AG08396 (cell line): ENCODE measurements at regions not wholly inside any gene's neighbourhood (a gene's known extent, or its start where the extent isn't known, plus 50 kb on each side); places are given as distances from the start of the nearest gene placed in this dataset.
"Not testable (repeated sequence)": the region's sequence is repeated elsewhere in the genome, so short reads cannot be mapped to it uniquely, and the experiment has no call there.

Experiments used
- DNase-seq: peaks from one replicate; pipeline ENCODE4 v3.0.0; 2012; ENCODE audit warnings: low spot score, mixed read lengths

DNA sequence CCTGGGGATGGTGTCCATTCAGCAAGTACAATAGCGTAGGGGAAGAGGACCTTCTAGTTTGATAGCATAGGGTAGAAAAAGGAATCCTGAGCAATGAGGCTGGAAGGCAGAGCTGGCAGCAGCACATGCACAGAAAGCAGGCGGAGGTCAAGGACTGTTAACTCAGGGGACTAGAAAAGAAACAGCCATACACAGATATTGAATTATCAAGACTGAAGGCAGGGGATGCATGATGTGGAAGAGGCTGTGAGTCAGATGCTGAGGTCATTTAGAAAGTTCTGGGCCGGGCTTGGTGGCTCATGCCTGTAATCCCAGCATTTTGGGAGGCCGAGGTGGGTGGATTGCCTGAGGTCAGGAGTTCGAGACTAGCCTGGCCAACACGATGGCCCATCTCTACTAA is 65.6 kb downstream of the OPTC start:
- peak; percentile 42 for DNase-seq

DNA sequence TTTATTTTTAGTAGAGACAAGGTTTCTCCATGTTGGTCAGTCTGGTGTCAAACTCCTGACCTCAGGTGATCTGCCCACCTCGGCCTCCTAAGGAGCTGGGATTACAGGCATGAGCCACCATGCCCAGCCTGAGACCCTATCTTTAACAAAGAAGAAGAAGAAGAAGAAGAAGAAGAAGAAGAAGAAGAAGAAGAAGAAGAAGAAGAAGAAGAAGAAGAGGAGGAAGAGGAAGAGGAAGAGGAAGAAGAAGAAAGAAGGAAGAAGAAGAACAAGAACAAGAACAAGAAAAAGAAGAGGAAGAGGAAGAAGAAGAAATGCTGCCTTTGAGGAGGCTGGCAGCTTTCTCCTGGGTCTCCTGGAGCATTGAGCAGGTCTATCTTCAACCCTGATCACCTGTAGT is 64.9 kb upstream of the ATP2B4 start:
- DNase-seq: not testable (repeated sequence)

DNA sequence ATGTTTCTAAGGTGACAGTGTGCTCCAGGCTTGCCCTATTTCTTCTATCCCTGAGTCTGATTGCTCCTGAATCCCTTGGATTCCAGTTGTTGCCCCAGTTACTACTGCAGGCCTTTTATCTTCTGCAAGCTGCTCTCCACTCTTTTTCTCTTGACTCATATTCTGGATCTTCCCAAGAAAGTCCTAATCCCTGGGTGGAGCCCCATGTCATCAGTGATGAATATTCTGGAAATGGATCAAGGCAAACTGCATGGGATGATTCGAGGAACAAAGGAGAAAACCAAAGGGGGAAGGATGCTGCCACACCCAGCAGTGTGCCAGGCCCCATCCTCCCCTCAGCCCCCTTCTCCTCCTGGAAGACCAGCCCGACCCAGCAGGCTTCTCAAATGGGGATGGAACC is 63.3 kb upstream of the ATP2B4 start:
- no peak for DNase-seq

DNA sequence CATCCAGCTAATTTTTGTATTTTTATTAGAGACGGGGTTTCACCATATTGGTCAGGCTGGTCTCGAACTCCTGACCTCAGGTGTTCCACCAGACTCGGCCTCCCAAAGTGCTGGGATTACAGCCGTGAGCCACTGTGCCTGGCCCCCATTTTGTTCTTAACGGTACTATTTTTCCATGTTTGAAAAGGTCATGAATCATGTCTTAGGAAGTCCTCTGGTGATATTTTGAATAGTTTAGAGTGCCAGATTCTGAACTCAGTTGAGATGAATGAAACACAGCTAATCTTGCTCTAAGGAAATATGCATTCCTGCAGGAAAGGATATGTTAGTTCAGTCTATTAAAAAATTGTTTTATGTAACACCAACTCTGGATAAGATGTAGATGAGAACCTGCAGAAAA is 62.6 kb upstream of the ATP2B4 start:
- no peak for DNase-seq

DNA sequence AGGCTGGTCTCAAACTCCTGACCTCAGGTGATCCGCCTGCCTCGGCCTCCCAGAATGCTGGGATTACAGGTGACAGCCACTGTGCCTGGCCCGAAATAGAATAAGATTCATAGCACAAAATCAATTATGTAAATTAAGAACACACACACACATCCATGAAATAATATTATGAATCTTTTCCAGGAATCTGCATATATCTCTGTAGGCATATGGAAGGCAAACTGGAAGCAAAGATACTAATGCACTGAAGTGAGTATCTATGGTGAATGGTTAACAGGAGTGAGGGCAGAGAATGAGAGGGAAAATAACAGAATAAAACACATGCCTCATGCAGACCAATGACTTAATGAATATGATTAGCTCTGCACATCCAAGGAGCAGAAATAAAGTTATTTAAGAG is 61.6 kb upstream of the ATP2B4 start:
- DNase-seq: no peak

DNA sequence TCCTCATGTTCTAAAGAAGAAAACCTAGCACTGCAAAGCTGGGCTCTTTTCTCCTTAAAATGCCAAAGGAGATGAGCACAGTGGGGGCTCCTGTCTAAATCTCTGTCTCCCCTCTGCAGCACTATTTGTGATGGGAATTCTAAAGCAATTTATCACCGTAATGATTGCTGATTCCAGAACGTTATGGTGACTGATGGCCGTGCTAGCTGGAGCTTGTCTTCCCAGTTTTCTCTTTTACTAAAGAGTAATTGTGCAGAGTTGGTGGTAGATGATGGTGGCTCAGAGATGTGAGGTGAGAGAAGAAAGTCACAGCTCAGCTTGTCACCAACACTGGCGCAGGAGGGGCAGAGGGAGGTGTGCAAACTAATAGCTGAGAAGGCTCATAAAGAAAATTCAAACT is 60.7 kb upstream of the ATP2B4 start:
- no peak for DNase-seq

DNA sequence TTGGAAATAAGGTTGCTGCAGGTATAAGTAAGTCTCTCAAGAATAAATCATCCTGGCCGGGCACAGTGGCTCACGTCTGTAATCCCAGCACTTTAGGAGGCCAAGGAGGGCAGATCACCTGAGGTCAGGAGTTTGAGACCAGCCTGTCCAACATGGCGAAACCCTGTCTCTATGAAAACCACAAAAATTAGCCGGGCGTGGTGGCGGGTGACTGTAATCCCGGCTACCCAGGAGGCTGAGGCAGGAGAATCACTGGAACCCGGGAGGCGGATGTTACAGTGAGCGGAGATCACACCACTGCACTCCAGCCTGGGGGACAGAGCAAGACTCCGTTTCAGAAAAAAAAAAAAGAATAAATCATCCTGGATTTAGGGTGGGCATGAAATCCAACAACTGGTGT is 59.7 kb upstream of the ATP2B4 start:
- DNase-seq: not testable (repeated sequence)

DNA sequence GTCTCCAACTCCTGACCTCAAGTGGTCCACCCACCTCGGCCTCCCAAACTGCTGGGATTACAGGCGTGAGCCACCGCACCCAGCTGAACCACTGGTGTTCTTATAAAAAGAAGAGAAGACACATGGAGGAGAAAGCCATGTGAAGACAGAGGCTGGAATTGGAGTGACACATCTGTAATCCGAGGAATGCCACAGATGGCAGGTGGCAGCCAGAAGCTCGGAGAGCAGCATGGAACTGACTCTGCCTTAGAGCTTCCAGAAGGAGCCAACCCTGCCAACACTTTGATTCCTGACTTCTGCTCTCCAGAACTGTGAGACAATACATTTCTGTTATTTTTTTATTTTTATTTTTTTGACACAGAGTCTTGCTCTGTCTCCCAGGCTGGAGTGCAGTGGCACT is 59.0 kb upstream of the ATP2B4 start:
- no peak for DNase-seq

DNA sequence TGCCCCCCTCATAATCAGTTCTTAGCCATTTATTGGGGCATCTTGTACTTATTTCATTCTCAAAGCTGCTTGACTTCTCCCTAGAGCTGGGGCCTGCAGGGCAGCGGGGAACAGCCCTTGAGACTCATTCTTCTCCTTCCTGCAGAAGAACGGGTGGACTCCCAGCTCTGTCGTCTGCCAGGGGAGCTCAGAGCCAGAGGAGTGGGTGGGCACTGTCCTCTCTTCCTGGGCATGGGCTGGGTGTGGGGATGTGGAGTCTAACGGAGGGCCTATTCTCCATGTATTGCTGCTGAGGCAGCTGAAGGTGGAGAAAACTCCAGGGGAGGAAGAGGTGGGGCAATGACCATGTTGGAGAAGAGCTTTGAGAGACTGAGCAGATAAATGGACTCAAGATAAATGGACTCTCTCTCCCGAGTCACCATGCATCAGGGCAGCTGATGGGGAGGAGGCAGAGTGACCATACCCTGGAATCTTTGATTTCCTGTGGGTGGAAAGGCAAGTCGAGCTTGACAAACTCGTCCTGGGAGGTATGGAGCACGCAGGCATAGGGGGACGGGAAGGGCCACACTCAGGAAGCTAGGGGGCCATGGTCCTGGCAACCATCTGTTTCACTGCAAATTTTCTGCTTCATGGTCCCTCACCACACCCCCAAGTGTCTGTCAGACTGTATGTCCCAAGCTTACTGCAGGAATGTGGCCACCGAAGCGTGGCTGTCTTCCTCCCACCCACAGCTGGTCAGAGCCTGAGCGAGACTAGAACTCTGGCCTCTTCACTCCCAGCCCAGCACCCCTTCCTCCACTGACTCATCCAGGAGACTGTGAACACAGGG is 56.9 kb upstream of the ATP2B4 start:
- DNase-seq: peak; percentile 44

DNA sequence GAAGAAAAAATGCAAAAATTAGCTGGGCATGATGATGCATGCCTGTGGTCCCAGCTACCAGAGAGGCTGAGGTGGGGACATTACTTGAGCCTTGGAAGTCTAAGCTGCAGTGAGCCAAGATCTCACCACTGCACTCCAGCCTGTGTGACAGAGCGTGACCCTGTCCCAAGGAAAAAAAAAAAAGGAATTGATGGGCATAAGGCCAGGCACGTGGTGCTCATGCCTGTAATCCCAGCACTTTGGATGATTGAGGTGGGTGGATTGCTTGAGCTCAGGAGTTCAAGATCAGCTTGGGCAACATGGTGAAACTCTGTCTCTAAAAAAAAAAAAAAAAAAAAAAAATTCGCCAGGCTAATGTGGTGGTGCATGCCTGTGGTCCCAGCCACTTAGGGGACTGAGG is 55.8 kb upstream of the ATP2B4 start:
- DNase-seq: no peak

DNA sequence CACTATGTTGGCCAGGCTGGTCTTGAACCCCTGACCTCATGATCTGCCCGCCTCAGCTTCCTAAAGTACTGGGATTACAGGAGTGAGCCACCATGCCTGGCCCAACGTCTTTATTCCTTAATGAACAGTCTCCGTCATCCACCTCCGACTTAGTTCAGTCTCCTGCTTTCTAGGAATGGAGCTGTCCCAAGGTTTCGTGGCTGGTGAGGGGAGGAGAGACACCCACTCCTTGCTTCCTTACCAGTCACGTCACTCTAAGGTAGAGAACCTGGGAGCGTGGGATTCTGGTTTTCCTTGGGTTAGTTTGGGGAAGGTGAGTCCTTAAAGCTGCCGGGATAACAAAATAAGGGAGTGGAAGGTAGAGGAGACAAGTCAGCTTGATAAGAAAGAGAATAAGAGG is 55.0 kb upstream of the ATP2B4 start:
- DNase-seq: no peak

DNA sequence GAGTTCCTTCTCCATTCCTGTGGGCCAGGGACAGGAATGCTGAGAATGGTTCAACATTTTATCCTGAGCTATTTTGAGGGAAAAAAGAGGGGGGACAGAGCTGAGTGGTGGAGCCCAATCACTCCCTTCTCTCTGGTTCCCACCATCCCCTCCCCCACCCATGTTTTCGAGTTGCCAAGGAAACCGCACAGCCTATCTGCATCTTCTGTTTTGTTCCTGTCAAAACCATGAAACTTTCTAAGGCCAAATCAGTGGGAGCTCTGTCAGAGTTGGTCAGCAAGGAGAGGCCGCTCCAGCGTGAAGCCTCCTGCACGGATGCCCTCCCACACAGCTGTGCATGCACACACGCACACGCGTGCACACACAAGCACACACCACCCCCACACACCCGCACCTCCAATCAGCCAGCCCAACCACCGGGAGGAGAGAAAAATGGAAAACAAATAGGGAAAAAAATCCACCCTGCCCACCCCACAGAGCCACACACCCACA is 54.5 kb upstream of the ATP2B4 start:
- peak; percentile 62 for DNase-seq

DNA sequence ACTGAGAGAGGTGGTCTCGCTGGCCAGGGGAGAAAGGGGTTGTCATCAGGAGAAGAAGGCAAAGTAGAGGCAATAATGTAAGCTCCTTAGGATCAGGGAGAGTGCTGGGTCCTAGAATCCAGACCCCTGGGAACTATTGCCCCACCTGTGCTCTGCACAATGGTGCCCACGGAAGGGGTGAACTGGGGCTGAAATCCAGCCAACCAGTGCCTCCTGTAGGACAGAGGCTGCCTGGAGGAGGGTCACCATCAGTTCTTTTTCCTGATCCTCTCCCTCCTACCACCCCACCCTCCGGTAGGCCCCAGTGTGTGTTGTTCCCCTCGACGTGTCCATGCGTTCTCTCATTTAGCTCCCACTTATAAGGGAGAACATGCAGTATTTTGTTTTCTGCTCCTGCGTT is 52.9 kb upstream of the ATP2B4 start:
- no peak for DNase-seq
